Suppressor macrophage (primary cell): ENCODE measurements at regions not wholly inside any gene's neighbourhood (a gene's known extent, or its start where the extent isn't known, plus 50 kb on each side); places are given as distances from the start of the nearest gene placed in this dataset.
A peak's percentile ranks its signal among the peaks of the same experiment; 100 is the strongest.

Experiments used
- DNase-seq, 4 experiments: peaks; one replicate each; pipeline ENCODE4 v3.0.0-alpha.2; 2020 to 2022

DNA sequence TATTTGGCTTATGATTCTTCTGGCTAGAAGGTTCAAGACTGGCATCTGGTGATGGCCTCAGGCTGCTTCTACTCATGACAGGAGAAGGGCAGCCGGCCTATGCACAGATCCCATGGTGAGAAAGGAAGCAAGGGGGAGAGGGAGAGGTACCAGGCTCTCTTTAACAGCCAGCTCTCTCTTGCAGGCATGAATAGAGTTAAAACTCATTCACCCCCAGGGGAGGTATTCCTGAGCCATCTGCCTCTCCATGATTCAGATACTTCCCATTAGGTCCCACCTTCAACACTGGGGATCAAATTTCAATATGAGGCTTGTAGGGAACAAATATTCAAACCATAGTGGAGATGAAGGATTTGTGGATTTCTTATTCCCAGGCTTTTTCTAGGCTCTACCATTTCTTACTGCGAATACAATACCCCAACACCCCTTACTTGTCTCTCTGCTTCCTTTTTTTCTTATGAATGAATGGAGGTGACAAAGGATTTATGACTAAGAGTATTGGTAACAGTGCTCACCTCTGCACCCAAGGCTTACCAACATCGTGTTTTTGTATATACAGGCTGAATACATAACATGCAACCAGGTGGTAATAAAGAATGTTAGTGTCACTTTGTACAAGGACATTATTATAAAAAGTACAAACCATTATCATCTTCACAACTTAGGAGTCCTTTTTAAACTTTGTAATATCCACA, 454.6 kb upstream of the TRIB2 start:
- DNase-seq = no peak

DNA sequence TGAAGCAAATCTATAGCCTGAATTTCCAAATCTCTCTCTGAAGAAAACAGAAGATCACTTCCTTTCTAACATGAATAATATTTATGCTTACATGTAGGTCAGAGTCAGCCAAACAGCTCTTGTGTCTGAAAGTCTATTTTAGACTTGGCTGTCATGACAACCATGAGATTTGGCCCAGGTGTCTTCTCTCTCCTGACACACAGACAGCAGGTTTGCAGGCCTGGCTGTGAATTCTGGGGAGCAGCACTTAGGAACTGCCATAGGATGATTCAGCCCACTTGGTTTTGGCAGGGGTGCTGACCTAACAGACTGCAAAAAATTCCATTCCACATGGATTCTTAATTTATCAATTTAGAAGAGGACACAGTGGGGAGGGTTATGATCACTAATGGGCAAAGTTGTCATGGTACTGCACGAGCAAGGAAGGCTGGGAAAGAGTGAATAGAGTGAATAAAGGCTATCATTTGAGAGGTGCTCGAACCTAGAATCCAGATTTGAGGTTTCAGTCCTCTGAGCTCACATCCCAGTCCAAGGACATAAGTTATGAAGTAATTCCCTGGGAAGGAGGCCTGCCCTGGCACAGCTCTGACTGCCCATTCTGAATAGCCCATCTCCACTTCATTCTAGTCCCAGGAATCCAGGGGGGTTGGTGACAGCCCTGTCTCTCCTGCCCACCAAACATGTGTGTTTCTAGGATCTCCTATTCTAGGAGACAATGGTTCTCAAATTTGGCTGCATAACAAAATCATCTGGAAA, 453.9 kb upstream of the TRIB2 start:
- no peak for DNase-seq

DNA sequence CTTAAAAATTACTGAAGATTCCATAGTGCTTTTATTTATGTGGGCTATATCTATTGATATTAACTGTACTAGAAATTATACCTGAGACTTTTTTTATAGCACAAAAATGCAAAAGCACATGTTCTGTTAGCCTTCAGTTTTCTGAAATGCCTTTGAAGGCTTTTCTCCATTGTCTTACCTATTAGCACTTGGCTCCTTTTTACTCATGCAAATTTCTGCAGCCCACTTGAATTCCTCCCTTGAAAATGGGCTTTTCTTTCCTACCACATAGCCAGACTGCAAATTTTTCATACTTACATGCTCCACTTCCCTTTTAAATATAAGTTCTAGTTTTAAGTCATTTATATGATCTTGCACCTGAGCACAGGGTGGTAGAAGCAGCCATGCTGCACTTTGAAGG, 453.0 kb upstream of the TRIB2 start:
- DNase-seq = no peak

DNA sequence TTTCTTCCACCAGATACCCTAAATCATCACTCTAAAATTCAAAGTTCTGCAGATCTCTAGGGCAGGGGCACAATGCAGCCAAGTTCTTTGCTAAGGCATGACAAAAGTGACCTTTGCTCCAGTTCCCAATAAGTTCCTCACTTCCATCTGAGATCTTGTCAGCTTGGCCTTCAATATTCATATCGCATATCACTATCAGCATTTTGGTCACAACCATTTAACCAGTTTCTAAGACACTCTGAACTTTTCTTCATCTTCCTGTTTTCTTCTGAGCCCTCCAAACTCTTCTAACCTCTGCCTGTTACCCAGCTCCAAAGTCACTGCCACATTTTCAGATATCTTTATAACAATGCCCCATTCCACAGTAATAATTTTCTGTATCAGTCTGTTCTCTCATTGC, 452.6 kb upstream of the TRIB2 start:
- no peak for DNase-seq

DNA sequence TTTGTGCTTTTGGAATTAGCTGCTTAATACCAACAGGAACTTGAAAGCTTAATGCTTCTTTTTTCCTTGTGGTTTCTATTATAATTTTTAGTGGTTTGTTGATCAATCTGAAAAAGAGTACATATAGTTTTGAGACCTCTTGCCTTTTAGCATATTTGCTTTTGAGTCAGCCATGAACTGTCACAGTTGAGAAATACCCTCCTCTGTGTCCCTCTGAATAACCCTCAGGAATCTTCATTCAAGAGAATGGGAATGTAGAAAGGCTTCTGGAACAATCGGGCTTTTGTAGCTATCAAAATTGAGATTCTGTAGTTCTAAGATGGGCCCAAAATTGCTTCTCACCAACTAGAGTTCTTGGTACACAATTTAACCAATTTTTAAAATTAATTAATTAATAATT, 451.1 kb upstream of the TRIB2 start:
- DNase-seq = no peak

DNA sequence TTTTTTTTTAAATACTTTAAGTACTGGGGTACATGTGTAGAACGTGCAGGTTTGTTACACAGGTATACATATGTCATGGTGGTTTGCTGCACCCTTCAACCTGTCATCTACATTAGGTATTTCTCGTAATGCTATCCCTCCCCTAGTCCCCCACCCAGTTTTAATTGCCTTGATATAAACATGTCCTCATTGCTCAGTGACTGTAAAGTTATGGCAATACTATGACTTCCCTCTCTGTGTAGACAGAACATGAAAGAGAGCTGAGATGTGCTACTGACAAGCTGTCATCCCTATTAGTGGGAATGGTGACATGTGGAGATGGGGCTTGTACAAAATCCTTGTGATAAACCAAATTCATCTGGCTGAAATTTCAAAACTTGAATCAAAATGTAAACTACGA, 449.7 kb upstream of the TRIB2 start:
- no peak for DNase-seq

DNA sequence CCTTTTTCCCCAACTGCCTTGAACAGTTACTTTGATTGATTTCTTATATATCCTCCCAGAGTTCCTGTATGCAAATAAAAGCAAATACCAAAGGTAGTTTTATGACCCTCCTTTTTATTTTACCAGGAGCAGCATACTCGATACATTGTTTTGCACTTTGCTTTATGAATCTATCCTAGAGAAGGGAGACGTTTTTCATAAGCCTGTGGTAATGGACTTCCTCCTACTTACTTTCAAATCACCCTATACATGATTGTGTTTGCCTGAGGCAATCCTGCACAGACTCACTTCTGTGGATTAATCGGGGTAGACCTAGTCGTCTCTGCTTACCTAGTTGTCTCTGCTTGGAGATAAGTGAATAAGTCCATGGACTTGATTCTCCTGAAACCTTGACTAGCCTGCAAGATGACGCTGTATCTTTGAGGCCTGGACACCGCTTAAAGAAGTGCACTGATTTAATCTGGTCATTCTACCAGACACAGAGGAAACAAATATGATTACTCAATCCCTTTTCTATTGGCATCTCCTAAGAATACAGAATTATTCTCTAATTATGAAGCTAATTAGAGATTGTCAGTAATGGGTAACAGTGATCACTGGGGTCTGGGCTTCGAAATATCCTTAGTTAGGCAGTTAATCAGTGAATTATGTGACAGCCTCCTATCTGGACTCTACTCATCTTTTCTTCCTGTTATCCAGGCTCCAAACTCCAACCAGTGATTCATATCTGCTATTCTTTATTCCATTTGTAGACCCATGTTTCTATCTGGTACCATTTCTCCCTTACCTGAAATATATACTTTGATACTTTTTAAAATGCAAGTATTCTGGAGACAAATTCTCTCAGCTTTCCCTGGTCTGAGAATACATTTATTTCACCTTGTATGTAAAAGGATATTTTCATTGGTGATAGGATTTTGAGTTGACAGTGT, 447.4 kb upstream of the TRIB2 start:
- DNase-seq = peak in 2 of 4 experiments; percentile 6 to 22

DNA sequence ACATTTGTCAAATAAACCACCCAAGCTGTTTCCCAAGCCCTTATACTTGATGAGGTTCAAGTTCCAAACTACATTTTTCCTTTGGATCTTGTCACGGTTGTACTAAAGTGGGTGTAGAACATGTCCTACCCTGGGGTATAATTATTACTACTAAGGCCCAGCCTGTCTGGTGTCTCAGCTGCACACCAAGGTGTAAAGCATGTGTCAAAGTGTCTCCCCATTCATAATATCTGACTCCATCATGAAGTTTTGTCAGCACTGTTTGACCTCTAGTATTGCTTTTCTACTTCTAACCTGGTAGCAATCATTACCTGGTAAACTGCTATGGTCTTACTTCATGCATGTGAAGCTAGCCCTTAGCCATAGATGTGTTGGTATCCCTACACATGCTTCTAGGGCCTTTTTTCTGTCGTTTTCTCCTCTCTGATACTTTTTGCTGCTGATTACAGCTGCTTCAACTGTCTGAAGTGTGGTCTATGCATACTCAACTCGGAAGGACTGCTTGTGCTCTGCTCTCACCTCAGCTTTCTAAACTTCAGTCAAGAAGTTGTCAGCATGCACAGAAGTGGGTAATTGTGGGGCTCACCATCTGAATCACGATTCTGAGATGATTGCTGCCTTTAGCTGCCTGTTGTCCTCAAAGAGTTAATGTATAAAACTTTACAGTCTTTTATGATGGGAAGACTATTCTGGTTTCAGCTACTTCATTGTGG, 445.7 kb upstream of the TRIB2 start:
- DNase-seq = no peak

DNA sequence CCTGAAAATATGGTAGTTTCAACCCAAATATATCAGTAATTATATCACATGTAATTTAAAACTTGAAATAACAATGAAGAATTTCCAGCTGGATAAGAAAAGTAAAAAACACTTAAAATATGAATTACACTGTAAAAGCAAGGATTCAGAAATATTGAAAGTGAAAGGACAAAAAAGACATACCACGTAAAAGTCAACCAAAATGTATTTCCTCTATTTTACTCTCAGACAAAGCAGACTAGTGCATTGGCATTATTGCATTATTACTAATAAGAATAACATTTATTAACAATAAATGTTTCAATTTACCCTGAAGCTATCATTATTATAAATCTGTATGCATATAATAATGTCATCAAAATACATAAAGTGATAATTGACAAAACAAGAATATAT, 445.1 kb upstream of the TRIB2 start:
- DNase-seq = peak in 2 of 4 experiments; percentile 11 to 32

DNA sequence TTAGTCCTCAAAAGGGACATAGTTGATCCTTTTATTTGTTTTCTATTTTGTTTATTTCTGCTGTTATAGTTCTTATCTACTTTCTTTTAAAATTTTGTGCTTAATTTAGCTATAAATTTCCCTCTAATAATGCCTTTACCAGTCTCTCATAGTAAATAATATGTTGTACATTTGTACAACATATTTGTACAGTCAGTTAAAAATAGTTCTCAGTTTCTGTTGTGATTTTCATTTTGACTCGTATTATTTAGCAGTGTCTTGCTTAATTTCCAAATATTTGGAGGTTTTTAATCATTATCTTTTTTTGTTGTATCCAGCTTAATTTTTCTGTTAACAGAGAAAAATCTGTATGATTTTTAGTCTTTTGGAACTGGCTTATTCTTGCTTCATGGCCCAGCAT, 443.6 kb upstream of the TRIB2 start:
- DNase-seq = no peak

DNA sequence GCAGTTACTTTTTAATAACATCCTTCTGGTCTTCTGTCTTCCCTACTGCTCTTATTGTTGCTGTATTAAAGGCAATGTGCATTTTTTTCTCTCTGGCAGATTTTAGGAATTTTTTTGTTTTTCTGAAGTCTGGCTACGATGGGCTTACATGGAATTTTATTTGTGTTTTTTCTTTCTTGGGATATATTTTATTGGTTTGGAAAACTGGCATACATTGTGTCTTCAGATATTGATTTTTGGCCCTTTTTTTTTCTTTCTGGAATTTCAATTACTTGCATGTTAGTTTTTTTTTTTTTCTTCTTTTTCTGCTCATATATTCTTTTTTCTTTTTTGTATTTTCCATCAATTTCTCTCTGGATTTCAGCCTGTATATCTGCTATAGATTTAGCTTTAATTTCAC, 442.1 kb upstream of the TRIB2 start:
- no peak for DNase-seq

DNA sequence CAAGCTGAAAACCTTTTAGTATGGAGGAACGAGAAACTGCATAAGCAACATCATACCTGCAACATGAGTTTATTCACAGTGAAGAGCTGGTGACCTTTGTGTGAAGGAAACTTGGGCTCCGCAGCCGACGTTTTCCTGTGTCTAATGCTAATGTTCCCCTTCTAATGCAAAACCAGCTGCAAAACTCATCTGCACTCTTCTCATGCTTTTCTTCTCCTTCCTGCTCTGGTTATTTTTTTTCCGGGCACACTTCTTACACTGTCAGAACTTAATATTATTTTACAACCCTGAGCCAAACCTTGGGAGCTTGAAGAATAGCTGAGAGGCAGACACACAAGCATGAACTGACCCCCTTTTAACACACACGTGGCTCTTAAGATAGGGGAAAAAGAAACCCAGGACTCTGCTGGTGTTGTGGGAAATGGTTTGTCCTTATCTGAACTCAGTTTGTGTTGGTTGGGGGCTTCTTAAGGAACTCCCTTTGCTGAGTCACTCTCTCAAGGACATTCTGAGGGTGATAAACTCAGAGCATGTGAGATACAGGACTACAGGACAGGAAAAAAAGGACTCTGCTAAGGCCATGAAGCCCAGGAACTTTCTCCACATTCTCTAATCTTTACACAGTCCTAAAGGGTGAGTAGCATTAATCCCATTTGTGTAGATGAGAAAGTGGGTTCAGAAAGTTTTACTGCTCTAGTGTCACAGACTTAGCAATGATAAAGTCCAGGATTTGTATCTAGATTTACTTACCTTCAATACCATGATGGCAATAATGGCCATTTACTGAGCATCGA, 439.3 kb upstream of the TRIB2 start:
- no peak for DNase-seq

DNA sequence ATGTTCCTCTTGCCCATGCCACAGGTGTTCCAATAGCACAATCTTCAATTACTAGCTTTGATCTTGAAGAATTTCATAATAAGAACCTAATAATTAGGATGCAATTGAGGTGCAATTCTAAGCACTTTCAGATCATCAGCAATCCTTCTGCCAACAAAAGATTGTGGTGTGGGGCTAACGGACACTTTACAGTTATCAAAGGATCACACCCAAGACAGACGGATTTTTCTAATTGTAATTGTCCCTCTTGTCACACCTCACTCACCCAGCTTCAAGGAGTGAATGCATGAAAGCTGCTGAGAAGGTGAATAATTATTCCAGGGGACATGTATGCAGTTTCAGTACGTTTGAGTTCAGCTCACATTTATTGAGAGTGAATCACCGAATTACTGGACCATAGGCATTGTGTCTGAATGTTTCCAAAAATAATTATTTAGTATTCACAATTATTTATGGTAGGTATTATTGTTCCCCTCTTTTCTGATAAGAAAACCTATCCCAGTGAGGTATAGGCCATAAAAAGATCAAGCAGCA, 438.5 kb upstream of the TRIB2 start:
- no peak for DNase-seq

DNA sequence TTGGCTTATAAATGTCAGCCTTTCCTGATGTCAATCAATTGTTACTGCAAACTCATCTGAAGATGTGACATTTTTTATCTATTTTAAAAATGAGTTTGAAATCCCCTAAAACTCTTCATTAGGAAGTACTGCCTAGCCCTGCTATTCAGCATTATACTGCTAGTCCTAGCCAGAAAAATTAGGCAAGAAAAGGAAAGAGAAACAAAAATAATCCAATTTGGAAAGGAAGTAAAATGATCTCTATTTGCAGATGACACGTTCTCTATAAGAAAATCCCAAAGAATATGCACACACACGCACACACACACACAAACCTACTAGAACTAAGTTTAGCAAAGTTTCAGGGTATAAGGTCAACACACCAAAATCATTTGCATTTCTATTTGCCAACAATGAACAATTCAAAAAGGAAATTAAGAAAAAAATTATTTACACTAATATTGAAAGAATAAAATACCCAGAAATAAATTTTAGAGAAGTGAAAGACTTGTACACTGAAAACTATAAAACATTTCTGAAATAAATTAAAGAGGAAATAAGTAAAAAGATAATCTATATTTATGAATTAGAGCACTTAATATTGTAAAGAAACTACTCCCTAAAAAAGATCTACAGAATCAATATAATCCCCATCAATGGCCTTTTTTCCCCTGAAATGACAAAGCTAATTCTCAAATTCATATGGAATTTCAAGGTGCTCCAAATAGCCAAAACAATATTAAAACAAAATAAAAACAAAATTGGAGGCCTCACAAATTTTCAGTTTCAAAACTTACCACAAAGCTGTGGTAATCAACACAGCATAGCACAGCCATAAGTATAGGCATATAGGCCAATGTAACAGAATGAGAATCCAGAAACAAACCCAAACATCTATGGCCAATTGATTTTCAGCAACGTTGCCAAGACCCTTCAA, 433.7 kb upstream of the TRIB2 start:
- DNase-seq = no peak

DNA sequence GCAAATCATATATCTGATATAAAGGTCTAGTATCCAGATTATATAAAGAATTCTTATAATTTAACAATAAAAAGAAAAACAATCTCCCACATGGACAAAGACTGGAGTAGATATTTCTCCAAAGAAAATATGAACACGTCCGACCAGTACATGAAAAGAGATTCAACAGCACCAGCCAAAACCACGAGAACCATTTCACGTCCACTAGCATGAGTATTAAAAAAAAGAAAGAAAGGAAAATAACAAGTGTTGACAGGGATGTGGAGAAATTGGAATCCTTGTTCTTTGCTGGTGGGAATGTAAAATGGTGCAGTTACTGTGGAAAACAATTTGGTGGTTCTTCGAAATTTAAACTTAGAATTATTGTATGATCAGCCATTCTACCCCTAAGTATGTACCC, 432.7 kb upstream of the TRIB2 start:
- DNase-seq = no peak

DNA sequence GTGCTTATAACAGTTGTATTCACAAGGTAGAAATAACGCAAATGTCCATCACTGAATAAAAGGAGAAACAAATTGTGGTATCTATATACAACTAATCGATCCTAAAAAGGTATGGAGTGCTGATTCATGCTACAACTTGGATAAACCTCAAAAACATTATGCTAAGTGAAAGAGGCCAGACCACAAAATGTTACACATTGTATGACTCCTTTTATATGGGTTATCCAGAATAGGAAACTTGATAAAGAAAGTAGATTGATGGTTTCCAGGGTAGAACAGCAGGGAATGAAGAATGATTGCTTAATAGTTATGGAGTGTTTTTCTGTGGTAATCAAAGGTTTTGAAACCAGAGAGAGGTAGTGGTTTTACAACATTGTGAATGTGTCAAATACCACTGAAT, 432.2 kb upstream of the TRIB2 start:
- no peak for DNase-seq

DNA sequence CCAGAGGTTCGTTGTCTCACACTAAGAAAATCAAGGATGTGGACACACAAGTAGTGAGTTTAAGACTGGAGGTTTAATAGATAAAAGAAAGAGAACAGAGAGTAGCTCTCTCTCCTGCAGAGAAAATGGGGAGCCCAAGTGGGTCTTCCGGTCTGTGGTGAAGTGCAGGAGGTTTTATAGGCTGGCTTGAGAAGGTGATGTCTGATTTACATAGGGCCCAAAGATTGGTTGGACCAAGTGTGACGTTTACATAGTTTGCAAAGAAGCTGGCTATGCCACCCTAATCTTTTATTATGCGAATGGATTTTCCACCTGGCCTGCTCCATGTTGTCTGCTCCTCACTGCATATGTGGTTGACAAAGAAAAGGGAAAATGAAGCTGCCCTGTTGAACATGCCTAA, 430.4 kb upstream of the TRIB2 start:
- DNase-seq = no peak

DNA sequence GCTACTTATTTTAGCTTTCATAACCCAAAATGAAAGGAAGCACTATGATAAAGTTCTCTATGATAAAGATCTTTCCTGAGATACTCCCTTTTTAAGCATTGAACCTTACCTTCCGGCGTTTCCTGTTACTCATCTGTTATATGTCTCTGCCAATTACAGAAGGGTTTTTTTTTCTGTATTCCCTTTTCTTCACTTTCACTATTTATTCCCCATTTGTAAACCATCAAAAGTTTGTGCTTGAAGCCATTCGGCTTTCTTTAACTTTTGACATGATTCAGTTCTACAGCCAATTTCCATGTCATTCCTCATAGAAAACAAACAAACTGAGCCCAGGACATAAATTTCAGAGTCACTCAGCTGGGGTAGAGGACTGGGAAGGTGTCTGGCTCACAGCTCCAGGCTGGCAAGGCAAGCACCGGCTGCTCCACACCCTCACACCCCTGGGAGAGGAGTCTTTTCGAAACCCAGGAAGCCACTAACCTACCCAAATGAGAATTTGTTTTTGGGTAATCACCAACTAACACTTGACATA, 429.4 kb upstream of the TRIB2 start:
- no peak for DNase-seq

DNA sequence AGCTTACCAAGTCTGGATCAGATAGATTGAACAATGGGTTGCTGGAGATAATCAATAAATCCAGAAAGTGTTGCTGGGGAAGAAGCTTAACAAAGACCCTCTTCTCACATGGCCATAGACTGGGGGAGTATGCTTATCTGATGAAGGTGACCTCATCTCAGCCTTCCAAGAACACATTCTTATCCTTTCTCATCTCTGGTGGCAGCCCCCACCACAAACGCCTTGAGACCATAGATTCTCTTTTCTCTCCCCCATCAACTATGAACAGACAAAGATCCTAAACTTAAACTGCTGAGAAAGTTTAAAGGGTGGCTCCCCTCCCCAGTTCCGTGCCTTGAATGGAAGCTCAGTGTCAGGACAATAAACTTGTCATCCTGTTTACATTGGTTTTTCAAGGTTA, 428.7 kb upstream of the TRIB2 start:
- no peak for DNase-seq

DNA sequence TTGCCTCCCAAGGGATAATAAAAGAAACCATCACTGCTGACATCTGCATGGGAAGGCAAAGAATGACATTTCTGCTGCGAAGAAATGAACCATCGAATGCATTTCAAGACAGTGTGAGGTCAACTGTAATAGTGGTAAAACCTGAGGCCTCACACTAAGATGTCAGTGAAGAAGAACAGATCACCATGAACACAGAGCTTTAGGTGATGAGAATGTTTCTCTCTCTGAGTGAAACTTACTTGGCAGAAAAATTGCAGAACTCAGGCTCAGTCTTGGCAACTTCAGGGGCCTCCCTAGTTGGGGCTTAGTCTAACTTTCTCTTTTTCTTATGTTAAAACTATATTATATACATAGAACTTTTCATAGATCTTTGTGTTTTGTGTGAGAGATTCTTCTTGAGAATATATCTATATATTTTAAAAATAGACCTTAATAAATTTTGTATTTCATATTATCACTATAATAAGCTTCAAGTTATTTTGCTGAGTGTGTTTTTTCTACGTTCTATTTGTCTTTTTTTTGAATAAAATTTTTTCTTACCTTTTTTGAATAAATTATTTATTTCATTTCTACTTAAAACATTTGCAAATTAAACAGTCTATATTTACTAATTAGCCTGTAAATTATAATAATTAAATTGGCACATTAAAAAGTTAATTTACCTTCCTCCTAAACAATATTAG, 427.5 kb upstream of the TRIB2 start:
- DNase-seq = no peak
